GM12874 (cell line): ENCODE measurements at regions not wholly inside any gene's neighbourhood (a gene's known extent, or its start where the extent isn't known, plus 50 kb on each side); places are given as distances from the start of the nearest gene placed in this dataset.

Experiments used
- CTCF ChIP-seq: IDR thresholded peaks from 2 replicates; pipeline ENCODE4 v1.5.1; 2011; ENCODE audit warnings: low read depth, mild to moderate bottlenecking, control low read depth, low read length, moderate library complexity; ENCODE audit not compliant: insufficient read depth

GRCh38 chr14:42629553-42629952 is 1022.9 kb downstream of the LRFN5 start:
- no peak for TF ChIP-seq CTCF

- TF ChIP-seq CTCF: no peak
Observed at GRCh38 chr14:42628602-42629001, 1021.9 kb downstream of the LRFN5 start.

- no peak for TF ChIP-seq CTCF
Observed at GRCh38 chr14:42626986-42627385, 1020.3 kb downstream of the LRFN5 start.

GRCh38 chr14:42624980-42625761 is 1018.5 kb downstream of the LRFN5 start:
- no peak for TF ChIP-seq CTCF

- TF ChIP-seq CTCF: no peak
Observed at GRCh38 chr14:42617005-42617404, 1010.3 kb downstream of the LRFN5 start.

- no peak for TF ChIP-seq CTCF
Observed at GRCh38 chr14:42606839-42607238, 1000.2 kb downstream of the LRFN5 start.

GRCh38 chr14:42602336-42602845 is 995.7 kb downstream of the LRFN5 start:
- no peak for TF ChIP-seq CTCF

- no peak for TF ChIP-seq CTCF
Observed at GRCh38 chr14:42572032-42572431, 965.4 kb downstream of the LRFN5 start.
